ENCODE measurements at regions not wholly inside any gene's neighbourhood (a gene's known extent, or its start where the extent isn't known, plus 50 kb on each side); places are given as distances from the start of the nearest gene placed in this dataset.

- no peak for TF ChIP-seq CTCF (IDR thresholded peaks at IDR 0.05; ENCODE audit: poor library complexity)
- no peak for TF ChIP-seq EZH2 (IDR thresholded peaks at IDR 0.05; ENCODE audit: borderline replicate concordance)
These were observed 59.0 kb upstream of the BTG3 start for GRCh38 chr21:17671733-17672132.

All from hepatocyte (in vitro differentiated cells).